HEK293 (cell line): ENCODE measurements at regions not wholly inside any gene's neighbourhood (a gene's known extent, or its start where the extent isn't known, plus 50 kb on each side); places are given as distances from the start of the nearest gene placed in this dataset.

Experiments
- CTCF ChIA-PET: fragments of 350-600 bp; formaldehyde crosslinking; extraction: SDS; loops from one replicate; lab custom pipeline; 2021; ENCODE audit warnings: antibody characterized with exemption; lab: Yijun Ruan, JAX
- POLR2A ChIA-PET: fragments of 300-600 bp; formaldehyde crosslinking; extraction: SDS; loops from one replicate; lab custom pipeline; 2020; ENCODE audit warnings: antibody characterized with exemption, inconsistent platforms; lab: Yijun Ruan, JAX
- H3K27ac ChIP-seq: fragments of 200-500 bp; sonication (Bioruptor generic); 2 replicates; pipeline ENCODE4 v1.5.1; 2014; ENCODE audit warnings: low read depth, low read length, control low read depth, inconsistent platforms; ENCODE audit errors: extremely low read depth
- H3K36me3 ChIP-seq, 2 experiments: fragments of 200-500 bp in 1 of 2; sonication (Bioruptor generic) in 1 of 2; 1 replicate in 1 of 2; 2 replicates in 1 of 2; pipeline ENCODE4 v1.5.1; 2014 to 2017; ENCODE audit warnings: inconsistent platforms in 2 of 2, low read length in 2 of 2; ENCODE audit not compliant: control insufficient read depth in 2 of 2, insufficient read depth in 1 of 2
- H3K4me1 ChIP-seq: fragments of 200-500 bp; sonication (Bioruptor generic); 2 replicates; pipeline ENCODE4 v1.5.1; 2014; ENCODE audit warnings: mild to moderate bottlenecking, low read length, inconsistent platforms; ENCODE audit not compliant: control insufficient read depth, insufficient read depth
- H3K4me3 ChIP-seq: 2 replicates; pipeline ENCODE4 v1.5.1; 2011; ENCODE audit warnings: low read depth, mild to moderate bottlenecking, control low read depth, low read length, moderate library complexity
- H3K9me3 ChIP-seq: fragments of 200-500 bp; sonication (Bioruptor generic); 2 replicates; pipeline ENCODE4 v1.5.1; 2014; ENCODE audit warnings: low read depth, low read length, inconsistent platforms; ENCODE audit not compliant: control insufficient read depth, insufficient read depth
- EGR2 ChIP-seq: fragments of 450-650 bp; formaldehyde crosslinking; IDR thresholded peaks from 2 replicates; pipeline ENCODE4 v1.5.1; 2016; ENCODE audit warnings: low read depth, missing biosample characterization, missing genetic modification characterization
- GLI4 ChIP-seq: fragments of 450-650 bp; formaldehyde crosslinking; IDR thresholded peaks from 2 replicates; pipeline ENCODE4 v1.5.1; 2016; ENCODE audit warnings: missing biosample characterization, missing genetic modification characterization
- GLIS1 ChIP-seq: fragments of 450-650 bp; formaldehyde crosslinking; IDR thresholded peaks from 2 replicates; pipeline ENCODE4 v1.5.1; 2016; ENCODE audit warnings: missing biosample characterization, missing genetic modification characterization
- GLIS2 ChIP-seq: fragments of 450-650 bp; formaldehyde crosslinking; IDR thresholded peaks from 2 replicates; pipeline ENCODE4 v1.5.1; 2016; ENCODE audit warnings: missing biosample characterization, missing genetic modification characterization
- IKZF3 ChIP-seq: fragments of 450-650 bp; IDR thresholded peaks from 2 replicates; pipeline ENCODE4 v1.5.0; 2018; ENCODE audit warnings: missing biosample characterization, mild to moderate bottlenecking, missing genetic modification characterization, moderate library complexity
- KLF1 ChIP-seq: fragments of 450-650 bp; formaldehyde crosslinking; IDR thresholded peaks from 2 replicates; pipeline ENCODE4 v1.5.1; 2016; ENCODE audit warnings: missing biosample characterization, missing genetic modification characterization
- KLF10 ChIP-seq: fragments of 450-650 bp; IDR thresholded peaks from 2 replicates; pipeline ENCODE4 v1.5.1; 2018; ENCODE audit warnings: missing biosample characterization, mild to moderate bottlenecking, missing genetic modification characterization
- PRDM10 ChIP-seq: fragments of 450-650 bp; formaldehyde crosslinking; IDR thresholded peaks from 2 replicates; pipeline ENCODE4 v1.5.1; 2016; ENCODE audit warnings: missing biosample characterization, missing genetic modification characterization
- PRDM6 ChIP-seq: fragments of 450-650 bp; formaldehyde crosslinking; IDR thresholded peaks from 2 replicates; pipeline ENCODE4 v1.5.1; 2017; ENCODE audit warnings: missing biosample characterization, missing genetic modification characterization
- WT1 ChIP-seq: fragments of 450-650 bp; formaldehyde crosslinking; IDR thresholded peaks from 2 replicates; pipeline ENCODE4 v1.5.1; 2016; ENCODE audit warnings: missing biosample characterization, missing genetic modification characterization
- ZBTB21 ChIP-seq: fragments of 450-650 bp; formaldehyde crosslinking; IDR thresholded peaks from 2 replicates; pipeline ENCODE4 v1.5.1; 2017; ENCODE audit warnings: missing biosample characterization, missing genetic modification characterization
- ZEB2 ChIP-seq: fragments of 450-650 bp; formaldehyde crosslinking; IDR thresholded peaks from 2 replicates; pipeline ENCODE4 v1.5.1; 2016; ENCODE audit warnings: missing biosample characterization, missing genetic modification characterization
- ZFHX2 ChIP-seq: fragments of 450-650 bp; formaldehyde crosslinking; conservative IDR thresholded peaks from 2 replicates; pipeline ENCODE4 v1.5.1; 2016; ENCODE audit warnings: missing biosample characterization, missing genetic modification characterization
- ZFP41 ChIP-seq: fragments of 450-650 bp; formaldehyde crosslinking; IDR thresholded peaks from 2 replicates; pipeline ENCODE4 v1.5.1; 2016; ENCODE audit warnings: missing biosample characterization, missing genetic modification characterization, borderline replicate concordance
- ZNF155 ChIP-seq: fragments of 450-650 bp; formaldehyde crosslinking; IDR thresholded peaks from 2 replicates; pipeline ENCODE4 v1.5.1; 2016; ENCODE audit warnings: missing biosample characterization, missing genetic modification characterization
- ZNF184 ChIP-seq: fragments of 450-650 bp; IDR thresholded peaks from 2 replicates; pipeline ENCODE4 v1.5.1; 2018; ENCODE audit warnings: missing biosample characterization, mild to moderate bottlenecking, missing genetic modification characterization
- ZNF214 ChIP-seq: fragments of 450-650 bp; formaldehyde crosslinking; IDR thresholded peaks from 2 replicates; pipeline ENCODE4 v1.5.1; 2017; ENCODE audit warnings: missing biosample characterization, mild to moderate bottlenecking, missing genetic modification characterization, borderline replicate concordance
- ZNF221 ChIP-seq: fragments of 450-650 bp; formaldehyde crosslinking; IDR thresholded peaks from 2 replicates; pipeline ENCODE4 v1.5.1; 2017; ENCODE audit warnings: missing biosample characterization, missing genetic modification characterization, borderline replicate concordance
- ZNF302 ChIP-seq: fragments of 450-650 bp; formaldehyde crosslinking; IDR thresholded peaks from 2 replicates; pipeline ENCODE4 v1.5.1; 2016; ENCODE audit warnings: missing biosample characterization, missing genetic modification characterization, low read depth
- ZNF341 ChIP-seq: fragments of 450-650 bp; formaldehyde crosslinking; IDR thresholded peaks from 2 replicates; pipeline ENCODE4; 2016; ENCODE audit warnings: low read depth, missing biosample characterization, missing genetic modification characterization
- ZNF433 ChIP-seq: fragments of 450-650 bp; formaldehyde crosslinking; IDR thresholded peaks from 2 replicates; pipeline ENCODE4 v1.5.1; 2016; ENCODE audit warnings: missing biosample characterization, missing genetic modification characterization, low read depth
- ZNF488 ChIP-seq: fragments of 450-650 bp; formaldehyde crosslinking; IDR thresholded peaks from 2 replicates; pipeline ENCODE4 v1.5.1; 2016; ENCODE audit warnings: missing biosample characterization, missing genetic modification characterization
- ZNF580 ChIP-seq: fragments of 450-650 bp; formaldehyde crosslinking; IDR thresholded peaks from 2 replicates; pipeline ENCODE4 v1.5.1; 2016; ENCODE audit warnings: missing biosample characterization, missing genetic modification characterization
- ZNF621 ChIP-seq: fragments of 450-650 bp; formaldehyde crosslinking; IDR thresholded peaks from 2 replicates; pipeline ENCODE4 v1.5.1; 2017; ENCODE audit warnings: missing biosample characterization, missing genetic modification characterization
- ZNF629 ChIP-seq: fragments of 450-650 bp; formaldehyde crosslinking; IDR thresholded peaks from 2 replicates; pipeline ENCODE4 v1.5.1; 2017; ENCODE audit warnings: missing biosample characterization, missing genetic modification characterization
- ZNF664 ChIP-seq: fragments of 450-650 bp; formaldehyde crosslinking; IDR thresholded peaks from 2 replicates; pipeline ENCODE4 v1.5.1; 2016; ENCODE audit warnings: missing biosample characterization, missing genetic modification characterization
- ZNF707 ChIP-seq: fragments of 450-650 bp; formaldehyde crosslinking; IDR thresholded peaks from 2 replicates; pipeline ENCODE4 v1.5.1; 2016; ENCODE audit warnings: missing biosample characterization, missing genetic modification characterization
- ZSCAN30 ChIP-seq: fragments of 450-650 bp; IDR thresholded peaks from 2 replicates; pipeline ENCODE4 v1.5.1; 2018; ENCODE audit warnings: missing biosample characterization, mild to moderate bottlenecking, missing genetic modification characterization, moderate library complexity

- Histone ChIP-seq H3K27ac (no peak overlapping the region; the same call in 1 of the 2 replicates), H3K4me3 (no peak overlapping the region), H3K36me3 (no peaks in the 10 kb centered on the region), H3K4me1 (peaks cover 12% of the 10 kb centered on the region), H3K9me3 (no peaks in the 10 kb centered on the region)
- POLR2A ChIA-PET = no interaction called here
- TF ChIP-seq ZNF341 (tag by site-specific recombination) (peak; percentile 41), ZNF580 (no peak), ZNF433 (no peak), ZNF214 (tag by site-specific recombination) (no peak), ZNF155 (tag by site-specific recombination) (no peak), ZNF621 (tag by site-specific recombination) (no peak), ZSCAN30 (tag by site-specific recombination) (no peak), ZNF488 (tag by site-specific recombination) (no peak), GLI4 (tag by site-specific recombination) (no peak), WT1 (tag by site-specific recombination) (0 out of 2 replicates have a peak, but pooled peaks have one; percentile 28), ZNF184 (tag by site-specific recombination) (no peak), ZEB2 (tag by site-specific recombination) (no peak), ZFHX2 (peak; percentile 43), ZNF302 (tag by site-specific recombination) (no peak), ZNF629 (tag by site-specific recombination) (no peak), GLIS2 (tag by site-specific recombination) (no peak), ZNF707 (tag by site-specific recombination) (no peak), ZFP41 (no peak), EGR2 (peak; percentile 49), PRDM10 (tag by site-specific recombination) (peak; percentile 58; the same call in 1 of the 2 replicates), KLF1 (tag by site-specific recombination) (peak; percentile 66), ZNF664 (tag by site-specific recombination) (0 out of 2 replicates have a peak, but pooled peaks have one; percentile 16), GLIS1 (0 out of 2 replicates have a peak, but pooled peaks have one; percentile 12), ZBTB21 (tag by site-specific recombination) (no peak), ZNF221 (tag by site-specific recombination) (no peak), PRDM6 (tag by site-specific recombination) (peak; percentile 30; the same call in 1 of the 2 replicates), KLF10 (tag by site-specific recombination) (0 out of 2 replicates have a peak, but pooled peaks have one; percentile 22), IKZF3 (0 out of 2 replicates have a peak, but pooled peaks have one; percentile 10)
- CTCF ChIA-PET = interaction anchor here (0.5 to 2.0 kb wide), 6 partner anchors 17 to 278 kb away, joined by 3 to 8 read pairs (median 6); no protein-coding TSS in a partner anchor
Observed at GRCh38 chr14:22478670-22479069, 110.4 kb downstream of the DAD1 start.
